Endothelial cell (in vitro differentiated cells): ENCODE measurements at regions not wholly inside any gene's neighbourhood (a gene's known extent, or its start where the extent isn't known, plus 50 kb on each side); places are given as distances from the start of the nearest gene placed in this dataset.
A peak's percentile ranks its signal among the peaks of the same experiment; 100 is the strongest.

Experiments
- DNase-seq: peaks from one replicate; pipeline ENCODE4 v3.0.0; 2021; ENCODE audit warnings: low spot score
- H3K27ac Mint-ChIP-seq: one replicate; pipeline ENCODE4 v1.8.0; 2021; ENCODE audit warnings: mixed read lengths, inconsistent platforms; ENCODE audit not compliant: unreplicated experiment
- H3K27me3 Mint-ChIP-seq: one replicate; pipeline ENCODE4 v1.8.0; 2021; ENCODE audit warnings: mild to moderate bottlenecking, moderate library complexity, mixed read lengths, inconsistent platforms; ENCODE audit not compliant: unreplicated experiment
- H3K36me3 Mint-ChIP-seq: one replicate; pipeline ENCODE4 v1.8.0; 2021; ENCODE audit warnings: mild to moderate bottlenecking, low read depth, mixed read lengths, inconsistent platforms; ENCODE audit not compliant: unreplicated experiment
- H3K4me1 Mint-ChIP-seq: one replicate; pipeline ENCODE4 v1.8.0; 2021; ENCODE audit warnings: mild to moderate bottlenecking, mixed read lengths, inconsistent platforms; ENCODE audit not compliant: unreplicated experiment
- H3K4me3 Mint-ChIP-seq: one replicate; pipeline ENCODE4 v1.8.0; 2021; ENCODE audit warnings: mild to moderate bottlenecking, mixed read lengths, inconsistent platforms; ENCODE audit not compliant: unreplicated experiment
- H3K9me3 Mint-ChIP-seq: one replicate; pipeline ENCODE4 v1.8.0; 2021; ENCODE audit warnings: mixed read lengths, inconsistent platforms; ENCODE audit not compliant: unreplicated experiment
- TF ChIP-seq, protein P1 (sequence below): fragments of 200-600 bp; sonication (generic); IDR thresholded peaks from one replicate; pipeline ENCODE4 v1.5.0; 2021; ENCODE audit warnings: antibody characterized with exemption; ENCODE audit not compliant: unreplicated experiment

GRCh38 chr4:84232309-84233095, 266.6 kb downstream of the NKX6-1 start:
- Mint-ChIP-seq H3K9me3 (no peaks in the 10 kb centered on the region), H3K4me1 (peaks cover 3% of the 10 kb centered on the region), H3K36me3 (no peaks in the 10 kb centered on the region), H3K4me3 (no peak overlapping the region), H3K27me3 (peaks cover 3% of the 10 kb centered on the region), H3K27ac (no peak overlapping the region)
- TF ChIP-seq, protein P1, sequence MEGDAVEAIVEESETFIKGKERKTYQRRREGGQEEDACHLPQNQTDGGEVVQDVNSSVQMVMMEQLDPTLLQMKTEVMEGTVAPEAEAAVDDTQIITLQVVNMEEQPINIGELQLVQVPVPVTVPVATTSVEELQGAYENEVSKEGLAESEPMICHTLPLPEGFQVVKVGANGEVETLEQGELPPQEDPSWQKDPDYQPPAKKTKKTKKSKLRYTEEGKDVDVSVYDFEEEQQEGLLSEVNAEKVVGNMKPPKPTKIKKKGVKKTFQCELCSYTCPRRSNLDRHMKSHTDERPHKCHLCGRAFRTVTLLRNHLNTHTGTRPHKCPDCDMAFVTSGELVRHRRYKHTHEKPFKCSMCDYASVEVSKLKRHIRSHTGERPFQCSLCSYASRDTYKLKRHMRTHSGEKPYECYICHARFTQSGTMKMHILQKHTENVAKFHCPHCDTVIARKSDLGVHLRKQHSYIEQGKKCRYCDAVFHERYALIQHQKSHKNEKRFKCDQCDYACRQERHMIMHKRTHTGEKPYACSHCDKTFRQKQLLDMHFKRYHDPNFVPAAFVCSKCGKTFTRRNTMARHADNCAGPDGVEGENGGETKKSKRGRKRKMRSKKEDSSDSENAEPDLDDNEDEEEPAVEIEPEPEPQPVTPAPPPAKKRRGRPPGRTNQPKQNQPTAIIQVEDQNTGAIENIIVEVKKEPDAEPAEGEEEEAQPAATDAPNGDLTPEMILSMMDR, result no peak
- DNase-seq, result no peak

- TF ChIP-seq, protein P1, result no peak
- H3K4me1 Mint-ChIP-seq, result peaks cover 3% of the 10 kb centered on the region
- no peak overlapping the region for H3K27ac Mint-ChIP-seq
- DNase-seq, result no peak
- peaks cover 3% of the 10 kb centered on the region for H3K27me3 Mint-ChIP-seq
- no peak overlapping the region for H3K4me3 Mint-ChIP-seq
- H3K9me3 Mint-ChIP-seq, result no peaks in the 10 kb centered on the region
- no peaks in the 10 kb centered on the region for H3K36me3 Mint-ChIP-seq
These were observed 267.5 kb downstream of the NKX6-1 start for GRCh38 chr4:84231539-84232055.

GRCh38 chr4:84224522-84224921, 274.6 kb downstream of the NKX6-1 start:
- TF ChIP-seq, protein P1, result no peak
- no peak overlapping the region for H3K4me3 Mint-ChIP-seq
- peaks cover 43% of the 10 kb centered on the region for H3K4me1 Mint-ChIP-seq
- peak overlapping the region; percentile 90 for H3K27ac Mint-ChIP-seq
- DNase-seq, result no peak
- H3K27me3 Mint-ChIP-seq, result peaks cover 2% of the 10 kb centered on the region
- no peaks in the 10 kb centered on the region for H3K36me3 Mint-ChIP-seq
- H3K9me3 Mint-ChIP-seq, result no peaks in the 10 kb centered on the region

DNA sequence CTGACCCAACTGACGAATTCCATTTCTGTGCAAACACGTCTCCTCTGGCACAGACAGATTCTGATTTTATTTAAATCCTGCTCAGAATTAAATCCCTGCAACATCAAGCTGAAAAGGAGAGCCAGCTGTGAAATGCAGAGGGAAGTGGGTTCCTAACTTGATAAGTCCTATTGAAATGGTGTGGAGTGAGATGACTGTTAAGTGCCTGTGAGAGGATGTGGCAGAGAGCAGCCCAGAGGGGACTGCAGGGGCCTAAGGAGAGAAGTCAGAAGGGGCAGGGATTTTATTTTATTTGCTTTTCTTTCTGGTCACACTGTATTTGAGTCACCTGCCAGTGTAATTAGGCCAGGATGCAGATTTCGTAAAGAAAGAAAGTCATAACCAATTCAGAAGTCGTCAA, 277.4 kb downstream of the NKX6-1 start:
- Mint-ChIP-seq H3K4me3 (no peak overlapping the region), H3K4me1 (peaks cover 43% of the 10 kb centered on the region), H3K36me3 (no peaks in the 10 kb centered on the region), H3K9me3 (no peaks in the 10 kb centered on the region), H3K27me3 (no peaks in the 10 kb centered on the region), H3K27ac (peak overlapping the region; percentile 88)
- TF ChIP-seq, protein P1, result no peak
- DNase-seq, result no peak

GRCh38 chr4:84220990-84221389, 278.1 kb downstream of the NKX6-1 start:
- no peak for DNase-seq
- Mint-ChIP-seq H3K4me1 (peaks cover 43% of the 10 kb centered on the region), H3K27ac (peak overlapping the region; percentile 88), H3K27me3 (peaks cover 2% of the 10 kb centered on the region), H3K4me3 (no peak overlapping the region), H3K9me3 (no peaks in the 10 kb centered on the region), H3K36me3 (no peaks in the 10 kb centered on the region)
- TF ChIP-seq, protein P1, result no peak
